ENCODE measurements at regions not wholly inside any gene's neighbourhood (a gene's known extent, or its start where the extent isn't known, plus 50 kb on each side); places are given as distances from the start of the nearest gene placed in this dataset.

DNA sequence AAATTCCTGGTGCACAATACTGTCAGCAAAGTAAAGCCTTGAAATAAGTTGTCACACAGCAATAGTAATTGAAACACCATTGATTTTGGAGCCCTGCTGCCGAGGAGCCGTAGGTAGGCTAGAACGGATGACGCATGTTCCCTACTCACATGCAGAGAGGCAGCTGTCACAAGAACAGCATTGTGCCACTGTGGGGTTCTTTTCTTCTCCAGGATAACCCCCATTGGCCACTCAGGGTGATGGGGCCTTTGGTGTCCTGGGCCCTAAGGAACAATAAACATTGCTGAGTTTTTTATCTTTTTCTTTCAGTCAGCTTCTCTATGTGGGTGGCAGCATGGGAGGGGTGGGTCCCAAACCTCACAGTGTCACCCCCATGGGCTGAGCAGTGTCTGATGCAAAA, 542.3 kb downstream of the BCOR start:
- no peak for TF ChIP-seq TAF1 (IDR thresholded peaks at IDR 0.05; ENCODE audit: borderline replicate concordance, low read depth, low read length)
- TF ChIP-seq POLR2A (IDR thresholded peaks at IDR 0.05; ENCODE audit: low read depth, low read length) = no peak
- no peak for TF ChIP-seq POLR2AphosphoS5 (IDR thresholded peaks at IDR 0.05; ENCODE audit: low read depth, low read length)

All from GM12892 (cell line).